Loucy (cell line): ENCODE measurements at regions not wholly inside any gene's neighbourhood (a gene's known extent, or its start where the extent isn't known, plus 50 kb on each side); places are given as distances from the start of the nearest gene placed in this dataset.

Source experiments
- H2AFZ ChIP-seq: fragments of 200-600 bp; sonication (generic); 2 replicates; pipeline ENCODE4 v1.6.0; 2016; ENCODE audit warnings: antibody characterized with exemption, mild to moderate bottlenecking, low read length, moderate library complexity
- H3F3A ChIP-seq: fragments of 200-600 bp; 2 replicates; pipeline ENCODE4 v1.6.0; 2016; ENCODE audit warnings: antibody characterized with exemption, low read depth, mild to moderate bottlenecking
- H3K27me3 ChIP-seq: fragments of 200-600 bp; sonication (generic); 2 replicates; pipeline ENCODE4 v1.6.1; 2014; ENCODE audit warnings: low read length, mild to moderate bottlenecking; ENCODE audit not compliant: insufficient read depth, poor library complexity, severe bottlenecking
- H3K36me3 ChIP-seq: fragments of 200-600 bp; sonication (generic); 2 replicates; pipeline ENCODE4 v1.6.1; 2016; ENCODE audit warnings: low read length; ENCODE audit not compliant: insufficient read depth
- H3K4me1 ChIP-seq: fragments of 200-600 bp; sonication (generic); 2 replicates; pipeline ENCODE4 v1.5.1; 2014; ENCODE audit warnings: low read length, mild to moderate bottlenecking; ENCODE audit not compliant: insufficient read depth, poor library complexity, severe bottlenecking
- H3K4me2 ChIP-seq: fragments of 200-600 bp; sonication (generic); 2 replicates; pipeline ENCODE4 v1.6.0; 2014; ENCODE audit warnings: antibody characterized with exemption, low read length, low read depth, mild to moderate bottlenecking; ENCODE audit not compliant: poor library complexity, severe bottlenecking
- H3K4me3 ChIP-seq: fragments of 200-600 bp; sonication (generic); 2 replicates; pipeline ENCODE4 v1.5.1; 2014; ENCODE audit warnings: low read length, mild to moderate bottlenecking, mixed read lengths; ENCODE audit not compliant: poor library complexity, severe bottlenecking
- H3K79me2 ChIP-seq: fragments of 200-600 bp; sonication (generic); 2 replicates; pipeline ENCODE4 v1.6.1; 2014; ENCODE audit warnings: low read length; ENCODE audit not compliant: insufficient read depth
- H3K9ac ChIP-seq: fragments of 200-600 bp; sonication (generic); 2 replicates; pipeline ENCODE4 v1.6.0; 2014; ENCODE audit warnings: mild to moderate bottlenecking, low read depth, low read length, moderate library complexity; ENCODE audit not compliant: poor library complexity, severe bottlenecking
- H3K9me2 ChIP-seq: fragments of 200-600 bp; sonication (generic); replicated peaks from 2 replicates; pipeline ENCODE4 v1.6.1; 2016; ENCODE audit warnings: low read depth, low read length, mixed read lengths
- H3K9me3 ChIP-seq: fragments of 200-600 bp; sonication (generic); 2 replicates; pipeline ENCODE4 v1.6.1; 2014; ENCODE audit warnings: mild to moderate bottlenecking, antibody characterized with exemption, low read length, low read depth; ENCODE audit not compliant: insufficient read depth
- H4K20me1 ChIP-seq: fragments of 200-600 bp; sonication (generic); 2 replicates; pipeline ENCODE4 v1.6.0; 2014; ENCODE audit warnings: antibody characterized with exemption, low read length, mild to moderate bottlenecking; ENCODE audit not compliant: insufficient read depth, poor library complexity, severe bottlenecking
- CTCF ChIP-seq: fragments of 200-600 bp; sonication (generic); conservative IDR thresholded peaks from 2 replicates; pipeline ENCODE4 v1.5.1; 2014; ENCODE audit warnings: mild to moderate bottlenecking, antibody characterized with exemption, low read length
- EZH2phosphoT487 ChIP-seq: fragments of 200-600 bp; IDR thresholded peaks from 2 replicates; pipeline ENCODE4 v1.6.1; 2018; ENCODE audit warnings: antibody characterized with exemption, mild to moderate bottlenecking, moderate library complexity, borderline replicate concordance

GRCh38 chr1:187257476-187257875 lies 428.7 kb downstream of the PLA2G4A start:
- Histone ChIP-seq H3K4me1 (no peaks in the 10 kb centered on the region), H3K4me3 (no peak overlapping the region), H3K79me2 (no peaks in the 10 kb centered on the region), H3K9ac (no peak overlapping the region), H3F3A (no peaks in the 10 kb centered on the region), H2AFZ (no peak overlapping the region), H3K4me2 (no peak overlapping the region), H3K9me3 (no peaks in the 10 kb centered on the region), H3K9me2 (no peaks in the 10 kb centered on the region), H4K20me1 (no peaks in the 10 kb centered on the region), H3K27me3 (no peaks in the 10 kb centered on the region), H3K36me3 (no peaks in the 10 kb centered on the region)
- TF ChIP-seq CTCF, result no peak
- no peak for TF ChIP-seq EZH2phosphoT487

DNA sequence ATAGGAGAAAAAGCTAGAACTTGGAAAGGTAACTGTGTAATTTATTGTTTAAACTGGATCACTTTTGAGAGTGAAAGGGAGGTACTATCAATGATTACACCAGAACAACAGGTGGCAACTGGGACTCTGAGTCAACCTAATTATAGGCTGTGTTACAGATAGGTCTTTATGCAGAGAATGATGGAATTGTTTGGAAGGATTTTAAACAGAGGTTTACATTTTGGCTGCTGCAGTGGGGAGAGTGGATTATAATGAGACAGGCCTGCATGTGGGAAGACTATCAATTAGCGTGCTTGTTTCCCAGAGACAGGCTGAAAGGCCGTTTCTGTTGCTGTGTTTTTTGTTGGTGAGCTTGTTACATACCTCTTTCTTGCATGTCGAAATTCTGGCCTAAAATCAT lies 432.9 kb downstream of the PLA2G4A start:
- Histone ChIP-seq H3K4me3 (no peak overlapping the region), H3K4me1 (no peaks in the 10 kb centered on the region), H3K4me2 (no peak overlapping the region), H3K9me2 (no peaks in the 10 kb centered on the region), H3F3A (no peaks in the 10 kb centered on the region), H4K20me1 (no peaks in the 10 kb centered on the region), H3K79me2 (no peaks in the 10 kb centered on the region), H3K9ac (no peak overlapping the region), H3K9me3 (no peaks in the 10 kb centered on the region), H2AFZ (no peak overlapping the region), H3K27me3 (no peaks in the 10 kb centered on the region), H3K36me3 (no peaks in the 10 kb centered on the region)
- no peak for TF ChIP-seq EZH2phosphoT487
- TF ChIP-seq CTCF, result no peak

DNA sequence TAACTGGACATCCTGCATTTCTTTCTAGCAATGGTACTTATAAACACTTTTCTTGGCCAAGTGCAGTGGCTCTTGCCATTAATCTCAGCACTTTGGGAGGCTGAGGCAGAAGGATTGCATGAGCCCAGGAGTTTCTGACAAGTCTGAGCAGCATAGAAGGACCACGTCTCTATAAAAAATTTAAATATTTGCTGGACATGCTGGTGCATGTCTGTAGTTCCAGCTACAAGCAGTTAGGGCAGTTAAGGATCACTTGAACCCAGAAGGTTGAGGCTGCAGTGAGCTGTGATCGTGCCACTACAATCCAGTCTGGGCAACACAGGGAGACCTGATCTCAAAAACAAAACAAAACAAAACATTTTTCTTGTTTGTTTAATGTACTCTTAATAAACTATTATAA lies 434.0 kb downstream of the PLA2G4A start:
- Histone ChIP-seq H3K36me3 (no peaks in the 10 kb centered on the region), H3K9me2 (no peaks in the 10 kb centered on the region), H3F3A (no peaks in the 10 kb centered on the region), H3K4me3 (no peak overlapping the region), H3K27me3 (no peaks in the 10 kb centered on the region), H3K9me3 (no peaks in the 10 kb centered on the region), H3K79me2 (no peaks in the 10 kb centered on the region), H2AFZ (no peak overlapping the region), H3K4me1 (no peaks in the 10 kb centered on the region), H4K20me1 (no peaks in the 10 kb centered on the region), H3K4me2 (no peak overlapping the region), H3K9ac (no peak overlapping the region)
- no peak for TF ChIP-seq EZH2phosphoT487
- no peak for TF ChIP-seq CTCF
